GDM1 (cell line): ENCODE measurements at regions not wholly inside any gene's neighbourhood (a gene's known extent, or its start where the extent isn't known, plus 50 kb on each side); places are given as distances from the start of the nearest gene placed in this dataset.
"Not testable (repeated sequence)": the region's sequence is repeated elsewhere in the genome, so short reads cannot be mapped to it uniquely, and the experiment has no call there.

Source experiments
- DNase-seq: peaks from one replicate; lab custom pipeline; 2025; lab: John Stamatoyannopoulos, UW

- DNase-seq, result not testable (repeated sequence)
Observed at GRCh38 chr17:30686538-30687479, 137.7 kb downstream of the CRLF3 start.

- not testable (repeated sequence) for DNase-seq
Observed at GRCh38 chr17:30682280-30682679, 142.2 kb downstream of the CRLF3 start.

GRCh38 chr17:30680681-30681080 is 143.8 kb downstream of the CRLF3 start:
- DNase-seq, result not testable (repeated sequence)

GRCh38 chr17:30677550-30678249 is 146.8 kb downstream of the CRLF3 start:
- no peak for DNase-seq

- DNase-seq, result not testable (repeated sequence)
Observed at GRCh38 chr17:30675777-30676492, 148.6 kb downstream of the CRLF3 start.

- DNase-seq, result not testable (repeated sequence)
Observed at GRCh38 chr17:30669217-30669649, 155.3 kb downstream of the CRLF3 start.

GRCh38 chr17:30668360-30669181 is 155.9 kb downstream of the CRLF3 start:
- DNase-seq, result not testable (repeated sequence)

GRCh38 chr17:30667657-30668359 is 156.7 kb downstream of the CRLF3 start:
- not testable (repeated sequence) for DNase-seq

GRCh38 chr17:30666838-30667656 is 157.4 kb downstream of the CRLF3 start:
- DNase-seq, result not testable (repeated sequence)

GRCh38 chr17:30663727-30664455 is 160.6 kb downstream of the CRLF3 start:
- not testable (repeated sequence) for DNase-seq

- not testable (repeated sequence) for DNase-seq
Observed at GRCh38 chr17:30657148-30657547, 167.3 kb downstream of the CRLF3 start.

GRCh38 chr17:30653038-30653437 is 171.5 kb downstream of the CRLF3 start:
- not testable (repeated sequence) for DNase-seq

GRCh38 chr17:30650149-30650548 is 172.9 kb downstream of the GOSR1 start:
- DNase-seq, result not testable (repeated sequence)

- DNase-seq, result not testable (repeated sequence)
Observed at GRCh38 chr17:30648015-30648620, 170.9 kb downstream of the GOSR1 start.

GRCh38 chr17:30645875-30646274 is 168.7 kb downstream of the GOSR1 start:
- not testable (repeated sequence) for DNase-seq

GRCh38 chr17:30644713-30645112 is 167.5 kb downstream of the GOSR1 start:
- not testable (repeated sequence) for DNase-seq

- not testable (repeated sequence) for DNase-seq
Observed at GRCh38 chr17:30644287-30644686, 167.1 kb downstream of the GOSR1 start.

GRCh38 chr17:30641428-30641827 is 164.2 kb downstream of the GOSR1 start:
- not testable (repeated sequence) for DNase-seq
